ENCODE measurements at regions not wholly inside any gene's neighbourhood (a gene's known extent, or its start where the extent isn't known, plus 50 kb on each side); places are given as distances from the start of the nearest gene placed in this dataset.

DNA sequence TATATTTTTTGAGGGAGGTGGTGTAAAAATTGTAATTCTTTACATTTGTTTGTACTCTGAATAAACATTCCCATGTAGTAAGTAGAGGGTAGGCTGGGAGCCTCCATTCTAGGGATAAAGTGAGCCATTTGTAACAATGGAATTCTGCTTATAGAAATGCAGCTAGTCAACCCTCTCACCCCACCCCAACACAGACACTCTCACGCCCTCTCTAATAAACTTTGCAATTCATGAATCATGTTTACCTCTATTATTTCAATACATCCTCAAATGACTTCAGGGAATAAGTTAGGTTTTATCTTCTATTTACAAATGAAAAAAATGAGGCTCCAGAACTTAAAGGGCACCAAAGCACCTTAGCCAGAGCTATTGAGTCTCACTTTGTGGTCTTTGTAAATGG lies 56.5 kb upstream of the PDZRN3 start:
- TF ChIP-seq CTCF (IDR thresholded peaks at IDR 0.05; ENCODE audit: partially characterized antibody, unreplicated experiment), result no peak
- Mint-ChIP-seq H3K4me3 (ENCODE audit: unreplicated experiment) (no peak overlapping the region), H3K9me3 (ENCODE audit: unreplicated experiment) (no peaks in the 10 kb centered on the region), H3K36me3 (ENCODE audit: unreplicated experiment) (no peaks in the 10 kb centered on the region), H3K27ac (ENCODE audit: unreplicated experiment) (no peak overlapping the region), H3K4me1 (ENCODE audit: low read depth, unreplicated experiment) (peaks cover 3% of the 10 kb centered on the region), H3K27me3 (ENCODE audit: unreplicated experiment) (no peaks in the 10 kb centered on the region)
- no peak for DNase-seq

- H3K9me3 Mint-ChIP-seq (ENCODE audit: unreplicated experiment), result no peaks in the 10 kb centered on the region
Measured at GRCh38 chr3:73680391-73681095, 55.8 kb upstream of the PDZRN3 start.

GRCh38 chr3:73677336-73678024 lies 52.7 kb upstream of the PDZRN3 start:
- Mint-ChIP-seq H3K36me3 (ENCODE audit: unreplicated experiment) (no peaks in the 10 kb centered on the region), H3K4me1 (ENCODE audit: low read depth, unreplicated experiment) (peaks cover 9% of the 10 kb centered on the region), H3K27me3 (ENCODE audit: unreplicated experiment) (no peaks in the 10 kb centered on the region), H3K27ac (ENCODE audit: unreplicated experiment) (no peak overlapping the region), H3K9me3 (ENCODE audit: unreplicated experiment) (no peaks in the 10 kb centered on the region), H3K4me3 (ENCODE audit: unreplicated experiment) (no peak overlapping the region)
- TF ChIP-seq CTCF (IDR thresholded peaks at IDR 0.05; ENCODE audit: partially characterized antibody, unreplicated experiment), result no peak
- no peak for DNase-seq

More at GRCh38 chr3:73680391-73681095, 55.8 kb upstream of the PDZRN3 start:
- TF ChIP-seq CTCF (IDR thresholded peaks at IDR 0.05; ENCODE audit: partially characterized antibody, unreplicated experiment), result no peak
- H3K36me3 Mint-ChIP-seq (ENCODE audit: unreplicated experiment), result no peaks in the 10 kb centered on the region
- H3K4me1 Mint-ChIP-seq (ENCODE audit: low read depth, unreplicated experiment), result peaks cover 3% of the 10 kb centered on the region
- DNase-seq, result no peak
- H3K27me3 Mint-ChIP-seq (ENCODE audit: unreplicated experiment), result no peaks in the 10 kb centered on the region
- no peak overlapping the region for H3K4me3 Mint-ChIP-seq (ENCODE audit: unreplicated experiment)
- no peak overlapping the region for H3K27ac Mint-ChIP-seq (ENCODE audit: unreplicated experiment)
